GM18861 (cell line): ENCODE measurements at regions not wholly inside any gene's neighbourhood (a gene's known extent, or its start where the extent isn't known, plus 50 kb on each side); places are given as distances from the start of the nearest gene placed in this dataset.

Experiments used
- ATAC-seq: cut with Tn5 transposase; IDR thresholded peaks from one replicate; pipeline ENCODE4 v1.9.1; 2021; ENCODE audit not compliant: unreplicated experiment

DNA sequence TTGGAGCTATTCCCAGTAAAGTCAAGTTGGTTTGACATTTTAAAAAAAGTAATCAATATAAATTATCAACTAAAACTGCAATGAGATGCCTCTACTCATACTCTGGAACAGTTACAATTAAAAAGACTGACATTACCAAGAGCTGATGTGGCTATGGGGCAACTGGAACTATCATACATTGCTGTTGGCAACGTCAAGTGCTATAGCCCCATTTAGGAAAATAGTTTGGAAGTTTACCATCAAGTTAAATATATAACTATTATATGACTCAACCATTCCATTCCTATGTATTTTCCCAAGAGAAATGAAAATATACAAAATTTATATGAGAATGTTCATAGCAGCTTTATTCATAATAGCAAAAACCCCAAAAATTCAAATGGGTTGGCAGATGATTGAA lies 111.4 kb upstream of the HDGFL1 start:
- no peak for ATAC-seq

- no peak for ATAC-seq
Observed at GRCh38 chr6:22466665-22467245, 102.6 kb upstream of the HDGFL1 start.

DNA sequence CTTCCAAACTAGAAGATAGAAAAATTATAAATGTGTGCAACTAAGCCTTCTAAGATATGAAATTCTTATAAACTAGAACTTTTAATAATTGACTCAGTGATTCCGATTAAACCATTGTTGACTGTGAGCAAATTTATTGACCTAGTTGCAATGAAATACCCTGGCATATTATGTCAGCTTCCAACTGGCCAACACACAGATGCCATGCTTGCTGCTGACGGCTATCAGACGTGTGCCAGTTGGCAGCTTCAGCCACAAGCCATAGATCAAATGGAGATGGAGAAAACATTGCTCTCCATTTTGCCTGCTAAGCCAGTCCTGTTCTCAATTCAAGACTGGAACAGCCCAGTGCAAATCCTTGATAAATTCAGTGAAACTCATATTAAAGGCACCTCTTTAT lies 101.7 kb upstream of the HDGFL1 start:
- no peak for ATAC-seq

- no peak for ATAC-seq
Observed at GRCh38 chr6:22468256-22468965, 101.0 kb upstream of the HDGFL1 start.

- ATAC-seq: no peak
Observed at GRCh38 chr6:22470454-22471131, 98.8 kb upstream of the HDGFL1 start.

DNA sequence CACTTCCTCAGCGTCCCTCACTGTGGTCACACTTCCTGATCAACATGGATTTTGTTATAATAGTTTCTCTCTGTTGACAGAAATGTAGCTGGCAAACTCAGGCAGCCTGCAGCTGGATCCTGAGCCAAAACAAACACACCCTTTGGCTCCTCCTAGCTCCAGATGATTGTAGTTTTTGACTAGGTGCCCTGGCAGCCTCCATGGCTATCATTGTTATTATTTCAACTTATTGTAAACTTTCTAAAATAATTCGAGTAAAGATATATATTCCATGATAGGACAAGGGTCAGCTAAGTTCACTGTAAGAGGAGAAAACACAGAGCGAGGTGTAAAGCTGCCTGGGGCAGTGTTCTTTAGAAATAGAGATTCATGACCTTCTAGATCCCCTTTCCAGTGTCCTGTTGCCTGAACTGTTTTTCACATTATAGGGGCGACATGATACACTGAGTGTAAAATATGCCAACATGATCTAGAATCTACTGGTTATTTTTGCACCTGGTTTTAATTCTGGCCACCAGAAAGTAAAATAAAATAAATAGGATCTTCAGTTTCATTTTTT lies 98.2 kb upstream of the HDGFL1 start:
- no peak for ATAC-seq

GRCh38 chr6:22471746-22472145 lies 97.6 kb upstream of the HDGFL1 start:
- no peak for ATAC-seq

DNA sequence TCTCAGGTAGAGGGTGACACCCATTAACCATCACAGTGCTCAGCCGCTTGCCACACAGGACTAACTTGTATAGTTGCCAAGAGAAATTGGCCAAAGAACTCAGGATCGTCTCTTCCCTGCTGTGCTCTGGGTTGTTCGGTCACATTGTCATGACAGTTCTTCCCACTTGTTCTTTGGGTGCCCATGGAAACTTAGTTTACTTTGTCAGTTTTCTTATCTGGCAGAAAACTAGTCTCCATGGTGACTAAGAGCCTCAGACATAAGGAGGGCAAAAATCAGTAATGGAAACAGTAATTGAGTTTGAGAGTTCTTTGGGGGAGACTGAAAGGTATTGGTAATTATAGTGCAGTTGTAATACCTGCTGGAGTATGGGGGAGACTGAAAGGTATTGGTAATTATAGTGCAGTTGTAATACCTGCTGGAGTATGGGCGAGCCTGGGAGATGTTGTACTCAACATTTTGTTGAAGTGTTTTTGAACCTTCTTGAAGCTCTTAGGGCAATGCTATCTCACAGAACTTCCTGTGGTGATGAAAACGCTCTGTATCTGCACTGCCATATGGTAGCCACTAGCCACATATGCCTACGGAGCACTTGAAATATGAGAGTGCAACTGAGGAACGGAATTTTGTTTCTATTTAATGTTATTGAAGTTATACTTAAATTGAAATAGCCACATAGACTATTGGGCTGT lies 95.2 kb upstream of the HDGFL1 start:
- ATAC-seq: no peak

- no peak for ATAC-seq
Observed at GRCh38 chr6:22476811-22477390, 92.5 kb upstream of the HDGFL1 start.

DNA sequence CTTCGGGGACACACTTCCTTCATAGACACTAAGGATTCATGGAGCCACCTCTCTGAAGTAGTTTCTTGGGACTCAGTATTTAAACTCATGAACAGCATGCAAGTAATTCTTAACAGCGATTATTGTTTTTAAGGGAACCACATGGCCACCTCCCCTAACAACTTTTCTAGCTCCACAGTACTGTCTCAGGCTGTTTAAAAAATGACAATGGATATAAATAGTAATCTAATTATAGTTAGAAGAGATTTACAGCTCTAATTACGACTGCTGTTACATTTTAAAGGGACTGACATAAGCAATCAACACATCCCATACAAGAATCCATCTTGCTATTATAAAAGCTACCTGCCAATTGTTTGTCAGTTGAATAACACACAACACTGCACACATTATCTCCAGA lies 72.1 kb upstream of the HDGFL1 start:
- no peak for ATAC-seq

DNA sequence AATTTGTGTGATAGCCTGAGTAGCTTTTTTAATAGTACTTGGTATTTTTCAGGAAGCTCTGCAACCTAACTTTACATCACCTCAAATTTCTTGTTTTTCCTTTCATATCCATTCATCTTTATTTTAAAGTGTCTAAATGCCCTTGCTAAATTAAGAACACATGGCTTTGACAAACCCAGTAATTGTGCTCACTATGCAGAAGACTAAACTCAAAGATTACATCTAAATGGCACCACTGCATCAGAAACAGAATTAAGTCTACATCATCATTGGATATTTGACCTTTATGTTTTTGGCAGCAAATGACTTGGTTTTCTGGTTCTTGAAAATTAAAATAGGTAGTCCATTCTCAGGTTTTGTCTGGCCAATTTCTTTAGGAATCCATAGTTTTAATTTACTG lies 69.6 kb upstream of the HDGFL1 start:
- ATAC-seq: no peak

DNA sequence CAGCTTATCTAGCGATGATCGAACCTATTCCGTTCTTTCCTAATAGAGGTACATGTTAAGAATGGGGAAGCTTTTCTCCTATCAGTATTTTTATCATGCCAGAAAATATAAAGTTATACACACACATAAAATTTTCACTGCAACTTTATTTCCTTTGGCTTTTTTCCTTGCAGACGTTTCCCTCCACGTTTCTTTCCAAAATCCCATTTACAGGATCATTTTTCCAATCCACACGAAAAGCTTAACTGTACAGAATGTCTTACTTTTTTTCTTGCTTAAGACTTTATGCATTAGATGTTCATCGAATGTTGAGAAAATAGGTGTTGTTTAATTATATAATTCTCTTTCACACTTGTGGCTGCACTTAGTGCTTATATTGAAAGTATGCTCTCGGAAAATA lies 62.9 kb upstream of the HDGFL1 start:
- ATAC-seq: no peak

- ATAC-seq: no peak
Observed at GRCh38 chr6:22512686-22513427, 56.5 kb upstream of the HDGFL1 start.

DNA sequence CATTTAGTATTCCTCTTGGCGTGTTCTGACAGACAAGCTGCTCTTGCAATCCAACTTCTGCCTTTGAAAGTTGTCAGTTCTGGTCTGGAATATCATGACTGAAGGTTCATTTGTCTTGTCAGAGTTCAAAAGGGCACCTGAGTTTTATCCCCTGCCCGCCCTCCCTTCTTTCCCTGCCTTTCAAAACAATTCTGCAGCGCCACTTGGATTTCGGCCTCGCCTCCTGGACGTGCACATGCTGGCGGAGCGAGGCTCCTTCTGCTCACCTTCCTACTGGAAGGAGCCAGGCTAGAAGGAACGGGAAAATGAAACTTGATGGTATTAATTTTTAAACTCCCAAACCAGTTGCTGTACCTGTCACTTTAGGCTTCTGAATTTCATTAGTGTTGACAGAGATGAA lies 55.7 kb upstream of the HDGFL1 start:
- ATAC-seq: no peak

DNA sequence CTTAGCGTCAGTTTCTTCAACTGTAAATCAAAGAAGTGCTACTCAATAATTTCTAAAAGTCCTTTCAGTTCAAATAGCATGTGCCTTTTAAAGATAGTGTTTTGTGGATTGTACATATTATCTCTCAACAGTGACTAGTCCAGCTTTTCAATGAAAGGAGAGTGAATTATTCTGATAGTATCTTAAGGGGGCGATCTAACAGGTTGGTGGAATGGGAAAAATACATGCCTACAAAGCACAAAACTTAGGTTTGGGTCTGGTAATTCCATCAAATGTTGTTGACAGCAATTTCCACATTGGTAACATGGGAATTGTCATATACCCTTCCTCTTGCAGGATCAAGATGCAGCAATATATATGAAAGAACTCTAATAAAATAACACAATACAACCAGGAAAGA lies 50.1 kb upstream of the HDGFL1 start:
- no peak for ATAC-seq
